Sigmoid colon (tissue), 6 donors: ENCODE measurements at regions not wholly inside any gene's neighbourhood (a gene's known extent, or its start where the extent isn't known, plus 50 kb on each side); places are given as distances from the start of the nearest gene placed in this dataset.
A peak's percentile ranks its signal among the peaks of the same experiment; 100 is the strongest.
"Not testable (repeated sequence)": the region's sequence is repeated elsewhere in the genome, so short reads cannot be mapped to it uniquely, and the experiment has no call there.

ENCODE experiments used
- DNase-seq: peaks from one replicate; pipeline ENCODE4 v3.0.0-alpha.2; 2019
- H3K27ac ChIP-seq, 4 donors: fragments of 200-600 bp; sonication (generic); one replicate each; pipeline ENCODE4 v1.5.1; 2016 to 2019; ENCODE audit warnings: mild to moderate bottlenecking in 1 of 4
- H3K27me3 ChIP-seq, 3 donors: fragments of 200-600 bp; sonication (generic); one replicate each; pipeline ENCODE4 v1.5.1; 2019; ENCODE audit warnings: mild to moderate bottlenecking in 1 of 3
- H3K36me3 ChIP-seq, 4 donors: fragments of 200-600 bp; sonication (generic); one replicate each; pipeline ENCODE4 v1.5.1; 2016 to 2019
- H3K4me1 ChIP-seq, 4 donors: fragments of 200-600 bp; sonication (generic); one replicate each; pipeline ENCODE4 v1.5.1; 2017 to 2019
- H3K4me3 ChIP-seq, 4 donors: fragments of 200-600 bp; sonication (generic); one replicate each; pipeline ENCODE4 v1.5.1; 2017 to 2019; ENCODE audit warnings: mild to moderate bottlenecking in 2 of 4, moderate library complexity in 1 of 4
- H3K9me3 ChIP-seq, 4 donors: fragments of 200-600 bp in 3 of 4; sonication (generic) in 3 of 4; one replicate each; pipeline versions ENCODE4 v1.5.1 to v1.6.1; 2013 to 2019
- EP300 ChIP-seq, 4 donors: sonication (generic); formaldehyde crosslinking; IDR thresholded peaks; one replicate each; pipeline ENCODE4 v1.6.1; 2017; ENCODE audit warnings: antibody characterized with exemption in 4 of 4
- POLR2A ChIP-seq, 2 donors: fragments of 450-650 bp; IDR thresholded peaks; one replicate each; pipeline ENCODE4 v1.6.1; 2016; ENCODE audit warnings: antibody characterized with exemption in 2 of 2, mild to moderate bottlenecking in 2 of 2, moderate library complexity in 2 of 2
- POLR2AphosphoS5 ChIP-seq, 4 donors: sonication (generic); formaldehyde crosslinking; IDR thresholded peaks; one replicate each; pipeline ENCODE4 v1.6.1; 2017; ENCODE audit warnings: antibody characterized with exemption in 4 of 4
- WGBS, 2 donors: extraction: QIAGEN DNeasy Blood & Tissue Kit; methylation state at CpG; one replicate each; pipeline ENCODE4 v1.1.7; 2013; 5-methylcytosine and 5-hydroxymethylcytosine counted together
- intact Hi-C: fragments of 100-400 bp; cut with DNase I; formaldehyde crosslinking; loops from one replicate; pipeline ENCODE4 v1.15.1; 2023
- TF ChIP-seq, protein P1 (sequence below), 4 experiments: fragments of 450-650 bp in 3 of 4; fragments of 200-600 bp in 1 of 4; IDR thresholded peaks; one replicate each; pipeline ENCODE4 v1.5.1; 2016 to 2019; ENCODE audit warnings: antibody characterized with exemption in 4 of 4, mild to moderate bottlenecking in 3 of 4, moderate library complexity in 2 of 4
- donor health status: healthy with polysubstance abuse.
- donor health status: healthy.

GRCh38 chr1:144140243-144140642 is 168.5 kb upstream of the FAM72C start:
- H3K9me3 ChIP-seq, H3K27ac ChIP-seq, intact Hi-C loops, H3K4me3 ChIP-seq, H3K36me3 ChIP-seq, H3K4me1 ChIP-seq, DNase-seq, H3K27me3 ChIP-seq: not testable (repeated sequence)
- no CpG with 5 or more reads among the region's 2 CpGs for WGBS, 2 donors

GRCh38 chr1:144105006-144105405 is 133.2 kb upstream of the FAM72C start:
- H3K4me3 ChIP-seq, H3K9me3 ChIP-seq, H3K4me1 ChIP-seq, H3K27ac ChIP-seq, H3K27me3 ChIP-seq, intact Hi-C loops, H3K36me3 ChIP-seq: not testable (repeated sequence)
- 49 to 61% methylated on average over 3 of the region's 7 CpGs for WGBS, 2 donors
- DNase-seq = peak; percentile 61

DNA sequence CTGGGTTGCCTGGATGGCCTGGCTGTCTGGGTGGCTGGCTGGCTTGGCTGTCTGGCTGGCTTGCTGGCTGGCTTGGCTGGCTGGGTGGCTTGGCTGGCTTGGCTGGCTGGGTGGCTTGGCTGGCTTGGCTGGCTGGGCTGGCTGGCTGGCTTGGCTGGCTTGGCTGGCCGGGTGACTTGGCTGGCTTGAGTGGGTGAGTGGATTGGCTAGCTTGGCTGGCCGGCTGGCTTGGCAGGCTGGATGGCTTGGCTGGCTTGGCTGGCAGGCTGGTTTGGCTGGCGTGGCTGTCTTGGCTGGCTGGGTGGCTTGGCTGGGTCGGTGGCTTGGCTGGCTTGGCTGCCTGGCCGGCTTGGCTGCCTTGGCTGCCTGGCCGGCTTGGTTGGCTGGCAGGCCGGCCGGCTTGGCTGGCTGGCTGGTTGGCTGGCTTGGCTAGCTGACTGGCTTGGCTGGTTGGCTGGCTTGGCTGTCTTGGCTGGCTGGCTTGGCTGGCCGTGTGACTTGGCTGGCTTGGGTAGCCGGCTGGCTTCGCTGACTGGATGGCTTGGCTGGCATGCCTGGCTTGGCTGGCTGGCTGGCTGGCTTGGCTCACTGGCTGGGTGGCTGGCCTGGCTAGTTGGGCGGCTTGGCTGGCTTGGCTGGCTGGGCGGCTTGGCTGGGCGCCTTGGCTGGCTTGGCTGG is 132.4 kb upstream of the FAM72C start:
- 89 to 91% methylated on average over 14 of the region's 14 CpGs for WGBS, 2 donors
- H3K27me3 ChIP-seq, H3K36me3 ChIP-seq, intact Hi-C loops, H3K4me3 ChIP-seq, H3K9me3 ChIP-seq, H3K27ac ChIP-seq, H3K4me1 ChIP-seq: not testable (repeated sequence)
- peak; percentile 90 for DNase-seq

GRCh38 chr1:144103156-144103880 is 131.5 kb upstream of the FAM72C start:
- H3K36me3 ChIP-seq, intact Hi-C loops, H3K27me3 ChIP-seq, H3K4me3 ChIP-seq, H3K4me1 ChIP-seq, H3K9me3 ChIP-seq, H3K27ac ChIP-seq: not testable (repeated sequence)
- WGBS, 2 donors = 91% methylated on average over 4 of the region's 6 CpGs
- peak; percentile 85 for DNase-seq

DNA sequence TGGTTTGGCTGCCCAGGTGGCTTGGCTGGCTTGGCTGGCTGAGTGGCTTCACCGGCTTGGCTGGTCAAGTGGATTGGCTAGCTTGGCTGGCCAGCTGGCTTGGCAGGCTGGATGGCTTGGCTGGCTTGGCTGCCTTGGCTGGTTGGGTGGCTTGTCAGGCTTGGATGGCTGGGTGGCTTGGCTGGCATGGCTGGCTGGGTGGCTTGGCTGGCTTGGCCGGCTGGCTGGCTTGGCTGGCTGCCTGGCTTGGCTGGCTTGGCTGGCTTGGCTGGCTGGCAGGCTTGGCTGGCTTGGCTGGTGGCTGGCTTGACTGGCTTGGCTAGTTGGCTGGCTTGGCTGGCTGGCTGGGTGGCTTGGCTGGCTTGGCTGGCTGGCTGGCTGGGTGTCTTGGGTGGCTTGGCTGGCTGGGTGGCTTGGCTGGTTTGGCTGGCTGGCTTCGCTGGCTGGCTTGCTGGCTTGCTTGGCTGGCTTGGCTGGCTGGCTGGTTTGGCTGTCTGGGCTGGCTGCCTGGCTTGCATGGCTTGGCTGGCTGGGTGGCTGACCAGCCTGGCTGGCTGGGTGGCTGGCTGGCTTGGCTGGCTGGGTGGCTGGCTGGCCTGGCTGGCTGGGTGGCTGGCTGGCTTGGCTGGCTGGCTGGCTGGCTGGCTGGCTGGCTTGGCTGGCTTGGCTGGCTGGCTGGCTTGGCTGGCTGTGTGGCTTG is 130.4 kb upstream of the FAM72C start:
- intact Hi-C loops, H3K27me3 ChIP-seq, H3K9me3 ChIP-seq, H3K36me3 ChIP-seq, H3K4me1 ChIP-seq, H3K4me3 ChIP-seq, H3K27ac ChIP-seq: not testable (repeated sequence)
- DNase-seq = peak; percentile 75
- WGBS, 2 donors = 78 to 80% methylated on average over 3 of the region's 3 CpGs

GRCh38 chr1:144101397-144102045 is 129.7 kb upstream of the FAM72C start:
- peak; percentile 77 for DNase-seq
- TF ChIP-seq POLR2A (IDR thresholded peaks at IDR 0.05) (no peak), POLR2AphosphoS5 (IDR thresholded peaks at IDR 0.05) (no peak), EP300 (IDR thresholded peaks at IDR 0.05) (no peak)
- TF ChIP-seq, protein P1, sequence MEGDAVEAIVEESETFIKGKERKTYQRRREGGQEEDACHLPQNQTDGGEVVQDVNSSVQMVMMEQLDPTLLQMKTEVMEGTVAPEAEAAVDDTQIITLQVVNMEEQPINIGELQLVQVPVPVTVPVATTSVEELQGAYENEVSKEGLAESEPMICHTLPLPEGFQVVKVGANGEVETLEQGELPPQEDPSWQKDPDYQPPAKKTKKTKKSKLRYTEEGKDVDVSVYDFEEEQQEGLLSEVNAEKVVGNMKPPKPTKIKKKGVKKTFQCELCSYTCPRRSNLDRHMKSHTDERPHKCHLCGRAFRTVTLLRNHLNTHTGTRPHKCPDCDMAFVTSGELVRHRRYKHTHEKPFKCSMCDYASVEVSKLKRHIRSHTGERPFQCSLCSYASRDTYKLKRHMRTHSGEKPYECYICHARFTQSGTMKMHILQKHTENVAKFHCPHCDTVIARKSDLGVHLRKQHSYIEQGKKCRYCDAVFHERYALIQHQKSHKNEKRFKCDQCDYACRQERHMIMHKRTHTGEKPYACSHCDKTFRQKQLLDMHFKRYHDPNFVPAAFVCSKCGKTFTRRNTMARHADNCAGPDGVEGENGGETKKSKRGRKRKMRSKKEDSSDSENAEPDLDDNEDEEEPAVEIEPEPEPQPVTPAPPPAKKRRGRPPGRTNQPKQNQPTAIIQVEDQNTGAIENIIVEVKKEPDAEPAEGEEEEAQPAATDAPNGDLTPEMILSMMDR (IDR thresholded peaks at IDR 0.05) = no peak
- H3K27ac ChIP-seq = no peak overlapping the region
- H3K27me3 ChIP-seq = no peaks in the 10 kb centered on the region
- H3K9me3 ChIP-seq = peaks cover 0 to 3% (median 0%) of the 10 kb centered on the region in 4 donors
- intact Hi-C loops = no loop called here
- no peak overlapping the region for H3K4me3 ChIP-seq
- WGBS, 2 donors = 74 to 81% methylated on average over 8 of the region's 8 CpGs
- no peaks in the 10 kb centered on the region for H3K4me1 ChIP-seq
- H3K36me3 ChIP-seq = no peaks in the 10 kb centered on the region

- peak; percentile 48 for DNase-seq
- H3K9me3 ChIP-seq, H3K27ac ChIP-seq, H3K4me1 ChIP-seq, H3K36me3 ChIP-seq, intact Hi-C loops: not testable (repeated sequence)
- 1% methylated on average over 90 to 93 of the region's 93 CpGs for WGBS, 2 donors
- Histone ChIP-seq H3K4me3 (peak overlapping the region; percentile 27 to 54 (median 41)), H3K27me3 (peaks cover 0 to 13% (median 0%) of the 10 kb centered on the region in 3 donors)
Measured at GRCh38 chr1:144077167-144077841, 105.5 kb upstream of the FAM72C start.

DNA sequence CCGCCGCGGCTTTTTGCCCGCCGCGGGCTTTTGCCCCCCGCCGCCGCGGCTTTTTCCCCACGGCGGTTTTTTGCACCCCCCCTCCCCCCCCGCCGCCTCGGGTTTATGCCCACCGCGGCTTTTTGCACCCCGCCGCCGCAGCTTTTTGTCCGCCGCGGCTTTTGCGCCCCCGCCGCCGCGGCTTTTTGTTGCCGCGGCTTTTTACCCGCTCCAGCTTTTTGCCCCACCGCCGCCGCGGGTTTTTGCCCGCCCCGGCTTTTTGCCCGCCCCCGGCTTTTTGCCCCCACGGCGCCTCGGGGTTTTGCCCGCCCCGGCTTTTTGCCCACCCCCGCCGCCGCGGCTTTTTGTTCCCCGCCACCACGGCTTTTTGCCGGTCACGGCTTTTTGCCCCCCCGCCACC is 104.9 kb upstream of the FAM72C start:
- H3K9me3 ChIP-seq, H3K4me1 ChIP-seq, intact Hi-C loops, H3K36me3 ChIP-seq, H3K27ac ChIP-seq: not testable (repeated sequence)
- WGBS, 2 donors = 1% methylated on average over 52 to 53 of the region's 53 CpGs
- Histone ChIP-seq H3K4me3 (peak overlapping the region in 3 of 4 donors; percentile 37 to 54 (median 53)), H3K27me3 (peaks cover 0 to 13% (median 0%) of the 10 kb centered on the region in 3 donors)
- DNase-seq = peak; percentile 41

DNA sequence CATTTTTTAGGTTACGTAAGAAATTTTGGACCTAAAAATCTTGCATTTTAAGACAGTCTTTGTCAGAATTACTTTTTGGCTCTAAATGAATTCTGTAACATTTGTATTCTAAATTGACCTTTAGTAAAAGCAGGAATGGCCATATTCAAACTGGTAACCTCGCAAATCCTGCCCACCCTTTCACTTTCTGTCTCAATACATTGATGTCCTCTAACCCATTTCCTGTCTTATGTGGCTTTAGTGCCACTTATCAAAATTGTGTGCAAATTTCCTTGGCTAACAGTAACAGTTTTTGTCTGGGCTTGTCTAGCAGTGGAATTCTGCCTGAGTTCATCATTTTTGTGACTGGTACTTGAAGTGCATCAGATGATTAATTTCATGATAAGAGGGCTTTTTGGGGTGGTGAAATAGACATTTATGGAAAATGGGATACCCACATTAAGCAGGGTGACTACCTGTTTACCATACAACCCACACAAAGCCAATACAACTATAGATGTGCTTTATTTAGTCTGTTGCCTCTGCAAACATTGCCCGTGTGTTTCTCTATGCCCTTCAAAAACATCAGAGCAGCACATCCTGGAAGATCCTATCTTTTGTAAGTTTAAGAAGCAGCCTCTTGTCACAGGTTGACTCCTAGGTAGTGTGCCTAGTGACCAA is 98.7 kb upstream of the FAM72C start:
- no CpG with 5 or more reads among the region's 3 CpGs for WGBS, 2 donors
- H3K9me3 ChIP-seq, H3K4me1 ChIP-seq, H3K4me3 ChIP-seq, intact Hi-C loops, DNase-seq, H3K27me3 ChIP-seq, H3K36me3 ChIP-seq, H3K27ac ChIP-seq: not testable (repeated sequence)

GRCh38 chr1:144067042-144067441 is 95.3 kb upstream of the FAM72C start:
- no CpG with 5 or more reads among the region's 7 CpGs for WGBS, 2 donors

More at GRCh38 chr1:144067042-144067441, 95.3 kb upstream of the FAM72C start:
- H3K27ac ChIP-seq, H3K4me3 ChIP-seq, intact Hi-C loops, H3K27me3 ChIP-seq, H3K36me3 ChIP-seq, DNase-seq, H3K9me3 ChIP-seq, H3K4me1 ChIP-seq: not testable (repeated sequence)
